ENCODE measurements at regions not wholly inside any gene's neighbourhood (a gene's known extent, or its start where the extent isn't known, plus 50 kb on each side); places are given as distances from the start of the nearest gene placed in this dataset.

GRCh38 chr3:117471831-117472230 is 762.3 kb downstream of the TUSC7 start:
- no peak for TF ChIP-seq POLR2A (IDR thresholded peaks at IDR 0.05)
- no peak for TF ChIP-seq CTCF (IDR thresholded peaks at IDR 0.05)

Data from Peyer's patch (tissue), 4 donors.